Activated CD4-positive, alpha-beta T cell treated with anti-CD3 and anti-CD28 coated beads, Interleukin-2, amount 50 U/mL, for 24 hours (primary cell): ENCODE measurements at regions not wholly inside any gene's neighbourhood (a gene's known extent, or its start where the extent isn't known, plus 50 kb on each side); places are given as distances from the start of the nearest gene placed in this dataset.
A peak's percentile ranks its signal among the peaks of the same experiment; 100 is the strongest.
"Not testable (repeated sequence)": the region's sequence is repeated elsewhere in the genome, so short reads cannot be mapped to it uniquely, and the experiment has no call there.

Experiments used
- DNase-seq, 2 donors: peaks; one replicate each; pipeline ENCODE4 v3.0.0-alpha.2; 2020; ENCODE audit warnings: low read depth in 1 of 2, low spot score in 1 of 2

DNA sequence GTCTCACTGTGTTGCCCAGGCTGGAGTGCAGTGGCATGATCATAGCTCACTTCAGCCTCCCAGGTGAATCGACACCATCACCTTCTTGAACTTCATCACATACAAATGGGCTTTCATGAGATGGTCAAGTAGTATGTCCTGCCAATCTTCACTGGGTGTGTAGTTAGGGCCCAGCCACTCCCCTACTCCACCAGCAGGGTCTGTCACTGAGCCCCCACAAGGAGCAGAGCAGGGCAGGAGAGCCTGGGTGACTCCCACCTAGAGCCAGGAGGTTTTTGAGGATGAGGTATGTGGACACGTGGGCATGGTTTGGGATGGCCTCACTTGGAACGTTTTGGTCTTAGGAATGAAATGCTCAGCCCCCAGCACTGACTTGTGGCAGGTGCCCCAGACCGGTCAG lies 4037.7 kb upstream of the TPTE start:
- DNase-seq: not testable (repeated sequence)

DNA sequence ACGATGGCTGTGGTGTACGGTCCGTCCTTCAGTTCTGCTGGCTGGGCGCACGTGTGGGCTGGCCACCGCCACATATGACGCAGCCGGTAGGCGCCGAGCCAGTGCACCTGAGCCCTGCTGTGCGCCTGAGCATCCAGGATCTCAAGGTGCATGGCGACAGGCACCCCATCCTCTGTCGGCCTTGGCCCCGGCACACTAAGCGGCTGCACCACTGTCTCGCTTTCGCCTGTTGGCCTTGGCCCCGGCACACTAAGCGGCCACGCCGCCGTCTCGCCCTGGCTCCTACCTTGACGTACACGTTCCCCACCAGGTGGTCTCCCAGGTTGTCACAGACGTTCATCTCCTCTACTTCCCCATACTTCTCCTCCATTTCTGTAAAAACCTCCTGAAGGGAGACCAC lies 4034.6 kb upstream of the TPTE start:
- DNase-seq: not testable (repeated sequence)

DNA sequence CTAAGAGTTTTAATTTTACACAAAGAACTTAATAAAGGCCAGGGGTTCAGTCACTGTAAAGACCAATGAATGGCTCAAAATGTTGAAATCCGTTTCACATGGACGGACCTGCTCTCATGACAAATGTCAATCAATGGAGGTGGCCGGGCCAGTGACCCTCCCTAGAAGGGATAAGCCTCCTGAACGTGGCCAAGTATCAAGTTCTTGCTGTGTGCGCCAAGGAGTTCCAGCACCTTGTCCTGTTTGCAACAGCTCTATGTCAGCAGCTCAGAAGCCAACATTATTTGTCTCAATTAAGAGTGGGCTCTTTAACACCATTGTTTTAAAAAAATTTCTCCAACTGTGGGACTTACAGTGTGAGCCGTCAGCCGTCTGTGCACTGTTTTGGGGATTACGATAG lies 4028.7 kb upstream of the TPTE start:
- DNase-seq: not testable (repeated sequence)

DNA sequence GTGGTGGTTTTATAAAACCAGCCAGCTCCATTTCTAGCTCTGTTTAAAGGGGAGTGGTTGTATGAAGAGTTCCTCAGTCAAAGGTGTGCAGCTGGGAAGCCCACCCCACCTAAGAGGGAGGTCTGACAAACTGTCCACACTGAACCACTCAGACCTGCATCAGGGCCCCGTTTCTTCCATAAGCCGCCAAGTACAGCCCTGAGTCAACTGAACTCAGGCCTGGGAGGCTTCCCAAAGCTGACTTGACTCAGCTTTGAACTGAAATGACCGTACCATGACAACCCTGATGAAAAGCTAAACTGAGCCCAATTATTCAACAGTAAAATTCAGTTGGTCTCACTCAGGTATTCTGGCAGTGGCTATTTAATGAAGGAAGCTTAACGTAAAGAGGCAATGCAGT lies 4027.4 kb upstream of the TPTE start:
- not testable (repeated sequence) for DNase-seq

DNA sequence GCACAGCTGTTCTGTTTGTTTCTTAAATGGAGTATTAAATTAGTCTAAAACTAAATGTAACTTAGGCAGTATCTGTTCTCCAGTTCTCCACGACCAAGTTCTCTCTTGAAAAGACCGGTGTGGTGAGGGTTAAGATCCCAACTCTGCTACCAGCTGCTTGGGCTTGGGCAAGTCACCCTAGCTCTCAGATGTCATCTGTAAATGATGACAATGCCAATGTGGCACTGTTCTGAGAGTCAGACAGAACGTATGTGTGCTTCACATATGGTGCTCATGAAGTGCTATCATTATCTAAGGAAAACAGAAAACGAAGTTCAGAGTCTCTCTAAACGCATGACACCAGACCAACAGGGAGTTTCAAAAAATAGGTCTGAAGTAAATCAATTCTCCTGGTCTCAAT lies 4025.0 kb upstream of the TPTE start:
- DNase-seq: not testable (repeated sequence)

DNA sequence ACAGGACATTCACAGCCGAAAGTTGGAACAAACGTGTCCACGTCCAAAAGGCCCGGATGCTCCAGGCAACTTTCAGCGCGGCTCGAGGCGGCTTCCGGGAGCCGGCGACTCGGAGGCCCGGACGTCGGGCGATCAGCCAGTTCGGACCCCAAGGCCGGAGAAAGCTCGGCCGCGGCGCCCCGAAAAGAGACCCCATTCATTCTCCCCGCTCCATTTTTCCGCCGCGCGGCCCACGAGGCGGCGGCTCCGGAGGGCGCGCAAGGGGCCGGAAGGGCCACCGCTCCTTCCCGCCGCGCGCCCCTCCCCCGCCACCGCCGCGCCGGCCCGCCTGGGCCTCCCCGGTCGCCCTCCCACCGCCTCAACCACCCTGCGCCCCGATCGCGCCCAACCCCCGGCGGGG lies 4022.7 kb upstream of the TPTE start:
- DNase-seq: not testable (repeated sequence)

DNA sequence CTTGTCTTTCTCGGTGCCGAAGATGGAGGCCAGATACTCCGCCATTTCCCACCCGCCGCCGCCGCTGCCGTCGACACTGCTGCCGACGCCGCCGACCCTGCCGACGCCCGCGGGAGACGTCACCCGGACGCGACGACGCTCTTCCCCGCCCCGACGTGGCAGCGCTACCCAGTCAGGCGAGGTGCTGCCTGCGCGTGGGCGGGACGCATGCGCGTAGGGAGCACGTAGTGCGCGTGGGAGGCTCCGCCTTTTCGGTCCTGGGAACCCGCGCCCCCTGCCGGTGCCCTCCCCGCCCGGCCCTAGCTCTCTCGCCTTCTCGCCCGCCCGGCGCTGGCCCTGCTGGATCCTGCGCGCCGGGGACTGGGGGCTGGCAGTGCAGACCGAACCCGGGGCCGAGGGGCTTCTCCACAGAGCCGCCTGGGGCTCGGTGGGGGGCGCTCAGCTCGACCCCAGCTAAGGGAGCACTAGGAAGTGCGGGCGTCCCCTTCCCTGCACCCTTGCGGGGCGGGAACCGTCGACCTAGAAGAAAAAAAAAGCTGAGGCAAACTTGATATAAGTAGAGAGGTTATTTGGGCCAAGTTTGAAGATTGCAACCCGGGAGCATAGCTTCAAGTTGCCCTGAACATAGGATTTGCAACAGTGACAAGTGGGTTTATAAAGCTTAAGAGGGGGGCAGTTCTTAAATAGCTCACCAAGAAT lies 4022.1 kb upstream of the TPTE start:
- DNase-seq: peak in 1 of 2 donors; percentile 30

DNA sequence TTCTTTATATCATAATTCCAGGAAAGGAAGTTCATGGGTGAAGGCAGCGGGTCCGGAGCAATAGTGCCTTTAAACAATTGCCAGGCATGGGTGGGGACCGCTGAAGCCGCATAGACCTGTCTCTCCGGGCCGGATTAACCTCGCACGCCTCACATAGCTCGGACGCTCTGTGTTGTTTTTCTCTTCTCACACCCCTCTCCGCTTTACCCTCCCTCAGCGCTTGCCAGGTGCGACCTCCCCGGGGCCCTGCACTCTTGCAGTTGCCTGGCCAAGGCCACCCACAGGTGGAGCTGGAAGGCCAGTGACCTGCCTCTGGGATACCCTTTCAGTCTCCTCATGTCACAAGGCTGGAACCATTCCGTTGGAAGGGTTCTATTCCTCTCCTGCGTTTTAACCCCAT lies 4021.5 kb upstream of the TPTE start:
- not testable (repeated sequence) for DNase-seq

DNA sequence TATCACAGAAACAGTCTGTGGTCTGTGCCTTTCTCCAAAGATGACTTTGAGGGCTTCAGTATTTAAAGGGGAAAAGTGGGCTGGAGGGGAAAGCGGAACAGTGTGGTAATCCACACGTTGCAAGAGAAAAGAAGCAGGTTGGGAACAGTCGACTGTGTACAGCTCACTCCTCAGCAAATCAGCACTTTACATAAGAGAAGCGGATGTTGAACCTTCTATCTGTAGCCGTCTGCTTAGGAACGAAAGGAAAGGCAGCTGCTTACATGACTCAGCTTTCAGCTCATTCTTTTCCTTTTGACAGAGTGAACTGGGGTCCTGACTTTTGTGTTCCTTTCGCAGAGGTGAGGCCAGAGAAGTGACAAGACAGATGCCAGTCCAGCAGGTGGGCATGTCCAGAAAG lies 4020.7 kb upstream of the TPTE start:
- not testable (repeated sequence) for DNase-seq

DNA sequence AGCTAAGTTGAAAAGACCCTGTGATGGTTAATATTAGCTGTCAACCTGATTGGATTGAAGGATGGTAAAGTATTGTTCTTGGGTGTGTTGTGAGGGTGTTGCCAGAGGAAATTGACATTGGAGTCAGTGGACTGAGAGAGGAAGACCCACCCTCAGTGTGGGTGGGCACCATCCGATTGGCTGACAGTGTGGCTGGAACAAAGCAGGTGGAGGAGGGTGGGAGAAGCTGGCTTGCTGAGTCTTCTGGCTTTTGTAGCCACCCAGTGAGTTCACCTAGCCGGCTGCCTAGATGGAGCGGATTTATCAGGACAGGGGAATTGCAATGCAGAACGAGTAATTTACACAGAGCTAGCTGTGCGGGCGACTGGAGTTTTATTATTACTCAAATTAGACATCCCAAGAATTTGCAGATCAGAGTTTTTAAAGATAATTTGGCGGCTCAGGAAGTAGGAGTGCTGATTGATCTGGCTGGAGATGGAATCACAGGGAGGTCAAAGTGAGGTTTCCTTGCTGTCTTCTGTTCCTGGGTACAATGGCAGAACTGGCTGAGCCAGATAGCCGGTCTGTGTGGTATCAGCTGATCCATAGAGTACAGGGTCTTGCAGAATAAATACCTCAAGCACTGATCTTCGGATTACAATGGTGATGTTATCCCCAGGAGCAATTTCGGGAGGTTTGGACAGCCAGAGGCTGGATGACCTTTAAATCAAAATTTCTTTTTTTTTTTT lies 4015.1 kb upstream of the TPTE start:
- DNase-seq: not testable (repeated sequence)

DNA sequence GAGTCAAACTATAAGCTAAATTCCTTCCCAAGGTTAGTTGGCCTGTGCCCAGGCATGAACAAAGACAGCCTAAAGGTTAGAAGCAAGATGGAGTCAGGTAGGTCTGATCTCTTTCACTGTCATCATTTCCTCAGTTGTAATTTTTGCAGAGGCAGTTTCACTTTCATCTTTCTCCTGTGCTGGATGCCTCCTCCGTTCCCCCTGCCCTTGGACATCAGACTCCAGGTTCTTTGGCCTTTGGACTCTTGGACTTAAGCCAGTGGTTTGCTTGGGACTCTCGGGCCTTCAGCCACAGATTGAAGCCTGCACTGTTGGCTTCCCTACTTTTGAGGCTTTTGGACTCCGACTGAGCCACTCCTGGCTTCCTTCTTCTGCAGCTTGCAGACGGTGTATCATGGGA lies 4013.8 kb upstream of the TPTE start:
- DNase-seq: not testable (repeated sequence)

DNA sequence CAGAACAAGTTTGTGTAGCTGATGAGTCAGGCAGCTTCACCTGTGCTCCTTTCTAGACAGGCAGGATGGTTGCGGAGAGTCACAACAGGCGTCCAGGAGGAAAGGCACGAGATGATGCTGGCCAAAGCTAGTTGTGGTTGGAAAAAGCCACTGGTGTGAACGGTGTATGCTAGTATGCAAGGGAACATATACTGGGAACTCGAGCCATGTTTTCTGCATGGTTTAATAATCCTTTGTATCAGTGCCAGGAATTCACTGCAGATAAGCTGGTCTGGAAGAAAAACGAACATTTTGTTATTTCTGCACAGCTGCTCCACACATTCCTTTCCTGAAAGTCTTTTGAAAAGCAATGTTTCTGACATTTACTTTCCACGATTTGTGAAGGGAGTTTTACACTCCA lies 3999.6 kb upstream of the TPTE start:
- DNase-seq: not testable (repeated sequence)

DNA sequence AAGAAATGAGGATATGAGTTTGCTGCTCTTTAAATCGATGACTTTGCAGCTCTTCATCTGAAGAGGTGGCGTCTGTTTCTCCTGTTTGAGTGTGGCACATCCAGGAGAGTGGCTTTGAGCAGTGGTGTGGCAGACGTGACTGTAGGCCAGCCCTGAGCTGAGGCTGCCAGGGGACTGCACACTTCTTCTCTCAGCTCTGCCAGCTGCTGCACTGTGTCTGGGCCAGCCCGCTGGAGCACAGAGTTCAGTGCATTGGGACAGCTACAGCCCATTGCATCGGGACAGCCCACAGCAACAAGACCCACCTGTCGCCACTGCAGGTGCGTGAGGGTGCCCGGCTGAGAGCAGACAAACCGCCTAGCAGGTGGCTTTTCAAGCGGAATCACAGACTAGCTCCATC lies 3995.2 kb upstream of the TPTE start:
- DNase-seq: not testable (repeated sequence)

DNA sequence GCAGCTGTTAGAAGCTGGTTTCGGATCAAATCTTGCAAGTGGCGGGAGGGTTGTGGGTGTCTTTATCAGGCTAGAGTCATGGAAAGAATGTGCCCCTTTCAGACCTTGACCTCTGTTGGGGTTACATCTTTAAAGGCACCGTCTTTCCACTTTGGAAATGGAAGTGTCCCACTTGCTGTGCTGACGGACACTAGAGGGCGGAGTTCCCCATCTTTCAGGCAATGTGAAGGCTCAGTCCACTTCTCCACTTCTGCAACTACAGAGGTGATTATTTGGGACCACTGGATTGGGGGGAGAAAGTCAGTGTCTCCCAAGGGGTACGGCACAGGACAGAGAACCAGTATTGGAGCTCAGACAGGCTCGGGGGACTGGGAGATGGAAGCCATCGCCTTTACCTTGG lies 3990.7 kb upstream of the TPTE start:
- DNase-seq: not testable (repeated sequence)

DNA sequence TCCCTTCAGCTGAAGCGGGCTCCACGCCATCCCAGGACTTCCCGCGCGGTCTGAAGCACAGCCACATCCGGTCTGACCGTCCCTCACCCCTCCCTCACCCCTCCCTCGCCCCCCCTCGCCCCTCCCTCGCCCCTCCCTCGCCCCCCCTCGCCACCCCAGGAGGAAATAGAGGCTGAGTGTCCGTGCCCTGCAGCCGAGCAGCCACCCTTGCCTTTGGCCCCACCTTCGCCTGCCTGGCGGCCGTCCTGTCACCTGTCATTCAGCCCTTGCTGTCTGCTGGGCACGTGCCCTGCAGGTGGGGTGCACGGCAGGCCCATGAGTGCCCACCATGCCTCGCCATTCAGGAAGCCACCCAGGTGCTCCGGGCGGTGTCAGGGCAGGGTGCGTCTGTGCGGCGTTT lies 3988.1 kb upstream of the TPTE start:
- DNase-seq: not testable (repeated sequence)

DNA sequence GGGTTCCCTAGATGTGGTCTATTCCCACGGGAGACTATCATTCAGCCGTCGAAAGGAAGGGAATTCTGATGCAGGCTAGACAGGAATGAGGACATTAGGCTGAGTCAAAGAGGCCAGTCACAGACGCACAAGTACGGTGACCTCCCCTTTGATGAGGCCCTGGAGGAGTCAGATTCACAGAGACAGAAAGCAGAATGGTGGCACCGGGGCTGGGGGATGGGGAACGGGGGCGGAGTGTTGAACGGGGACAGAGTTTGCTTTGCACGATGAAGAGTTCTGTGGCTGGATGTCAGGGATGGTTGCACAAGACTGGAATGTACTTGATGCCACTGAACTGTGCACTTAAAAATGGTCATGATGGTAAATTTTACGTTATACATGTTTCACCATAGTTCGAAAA lies 3983.1 kb upstream of the TPTE start:
- not testable (repeated sequence) for DNase-seq

DNA sequence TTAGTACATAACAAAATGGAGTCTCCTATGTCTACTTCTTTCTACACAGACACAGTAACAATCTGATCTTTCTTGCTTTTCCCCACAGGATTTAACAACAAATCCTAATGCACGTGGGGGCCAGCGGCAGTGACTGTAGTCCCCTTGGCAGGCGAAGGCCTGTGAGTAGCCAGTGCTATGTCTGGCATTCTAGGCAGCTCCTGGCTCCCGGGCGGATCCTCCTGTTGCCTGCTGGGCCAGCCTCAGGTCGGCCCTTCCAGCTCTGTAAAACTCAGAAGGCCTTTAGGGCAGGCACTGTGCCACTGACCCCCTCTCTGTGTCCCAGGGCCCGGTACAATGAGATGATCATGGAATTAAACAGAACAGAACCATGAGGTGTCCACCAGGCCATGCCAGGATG lies 3981.7 kb upstream of the TPTE start:
- not testable (repeated sequence) for DNase-seq

DNA sequence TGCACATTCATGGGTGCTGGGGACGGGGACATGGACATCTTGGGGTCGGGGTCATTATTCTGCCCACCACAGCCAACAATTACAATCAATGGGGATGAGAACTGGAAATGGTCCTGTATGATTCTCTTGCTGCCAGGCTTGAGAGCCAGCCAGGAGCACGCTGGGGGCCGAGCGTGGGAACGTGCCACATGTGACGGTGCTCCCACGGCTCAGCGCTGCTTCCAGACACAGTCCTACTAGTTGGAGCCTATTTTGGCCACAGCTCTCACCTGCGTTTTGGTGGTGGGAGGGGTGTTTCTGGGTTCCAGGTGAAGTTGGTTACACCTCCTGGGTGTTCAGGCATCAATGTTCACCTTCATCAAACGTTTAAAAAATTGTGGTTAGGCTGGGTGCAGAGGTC lies 3980.3 kb upstream of the TPTE start:
- DNase-seq: not testable (repeated sequence)

DNA sequence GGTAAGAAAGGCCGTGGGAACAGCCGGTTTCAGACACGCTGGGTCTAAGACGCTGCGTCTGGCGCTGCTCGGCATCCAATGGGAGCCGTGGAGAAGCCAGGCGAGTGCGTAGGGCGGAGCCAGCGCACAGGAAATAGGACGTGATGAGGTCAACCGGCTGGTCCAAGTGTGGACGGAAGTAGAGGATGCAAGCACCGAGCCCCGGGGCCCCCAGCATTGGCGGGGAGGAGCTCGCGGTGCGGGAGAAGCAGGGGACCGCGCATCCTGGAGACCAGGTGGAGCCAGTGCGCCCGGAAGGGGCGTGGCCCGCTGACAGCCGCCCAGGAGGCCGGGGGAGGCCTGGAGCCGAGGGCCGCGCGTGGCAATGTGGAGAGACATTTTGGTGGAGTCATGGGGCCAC lies 3976.1 kb upstream of the TPTE start:
- not testable (repeated sequence) for DNase-seq

DNA sequence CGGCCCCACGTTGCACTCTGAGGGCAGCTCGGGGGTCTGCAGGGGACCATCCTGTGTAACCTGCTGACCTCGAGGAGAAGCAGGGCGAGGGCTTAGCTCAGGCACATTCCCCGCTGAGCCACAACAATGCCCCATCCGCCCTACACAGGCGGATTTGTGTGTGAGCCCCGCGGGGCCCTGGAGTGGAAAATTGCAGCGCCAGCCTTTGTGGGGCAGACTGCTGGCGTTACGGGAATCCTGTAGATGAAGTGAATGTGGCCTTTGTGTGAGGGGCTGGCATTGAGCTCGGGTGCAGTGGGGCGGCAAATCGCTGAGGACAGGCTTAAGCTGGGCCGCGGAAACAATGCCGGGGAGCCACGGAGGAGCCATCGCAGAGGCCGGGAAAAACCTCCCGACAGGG lies 3970.3 kb upstream of the TPTE start:
- not testable (repeated sequence) for DNase-seq

DNA sequence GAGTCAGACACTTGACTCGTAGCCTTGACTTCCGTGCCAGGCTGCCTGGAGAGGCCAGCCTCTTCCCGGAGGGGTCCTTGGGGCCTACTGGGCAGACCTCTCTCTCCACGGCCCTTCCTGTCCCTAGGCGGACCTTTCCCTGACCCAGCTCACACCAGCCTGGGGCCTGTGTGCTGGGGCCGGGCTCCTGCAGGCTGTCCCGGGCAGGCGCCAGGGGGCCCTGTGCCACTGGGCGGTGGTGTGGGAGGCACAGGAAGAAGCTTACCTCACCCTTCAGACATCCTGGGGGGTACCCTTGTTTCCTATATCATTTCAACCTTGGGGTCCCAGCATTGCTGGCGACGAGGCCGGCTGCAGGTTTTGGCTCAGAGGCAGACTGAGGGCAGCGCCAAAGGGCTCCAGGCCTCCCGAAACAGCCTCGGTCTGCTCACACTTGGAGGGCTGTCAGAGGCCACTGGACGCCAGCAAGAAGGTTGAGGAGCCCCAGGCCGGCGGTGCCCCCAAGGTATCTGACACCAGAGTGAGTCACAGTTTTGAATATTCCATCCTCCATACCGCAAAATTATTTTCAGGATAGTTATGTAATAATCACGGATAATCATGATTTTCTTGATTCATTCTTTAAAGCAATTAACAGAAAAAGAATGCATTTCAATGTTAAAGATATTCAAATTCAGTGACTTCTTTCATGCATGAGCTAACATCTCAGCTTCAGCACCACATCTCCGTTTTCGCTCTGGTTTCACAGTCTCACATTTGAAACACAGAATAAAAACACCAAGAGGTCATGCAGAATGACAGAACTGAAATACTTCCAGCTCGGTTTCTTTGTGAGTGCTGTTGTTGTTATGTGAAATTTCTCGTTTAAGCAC lies 3967.6 kb upstream of the TPTE start:
- DNase-seq: not testable (repeated sequence)
